Memory B cell (primary cell): ENCODE measurements at regions not wholly inside any gene's neighbourhood (a gene's known extent, or its start where the extent isn't known, plus 50 kb on each side); places are given as distances from the start of the nearest gene placed in this dataset.

Experiments used
- ATAC-seq: fragments of 150-1000 bp; cut with Tn5 transposase; 2 replicates; pipeline ENCODE4 v1.10.0; 2021; ENCODE audit warnings: low read depth, mild to moderate bottlenecking, moderate library complexity
- DNase-seq, 2 donors: peaks; one replicate each; pipeline ENCODE4 v3.0.0; 2022; ENCODE audit warnings: low spot score in 2 of 2
- H3K27ac Mint-ChIP-seq: one replicate; pipeline ENCODE4 v1.8.0; 2022; ENCODE audit warnings: mild to moderate bottlenecking, moderate library complexity, mixed read lengths
- H3K27me3 Mint-ChIP-seq: one replicate; pipeline ENCODE4 v1.8.0; 2022; ENCODE audit warnings: mixed read lengths
- H3K36me3 Mint-ChIP-seq: one replicate; pipeline ENCODE4 v1.8.0; 2022; ENCODE audit warnings: mild to moderate bottlenecking, mixed read lengths
- H3K4me1 Mint-ChIP-seq: one replicate; pipeline ENCODE4 v1.8.0; 2022; ENCODE audit warnings: mixed read lengths
- H3K4me3 Mint-ChIP-seq: one replicate; pipeline ENCODE4 v1.8.0; 2022; ENCODE audit warnings: mild to moderate bottlenecking, moderate library complexity, mixed read lengths
- H3K9me3 Mint-ChIP-seq: one replicate; pipeline ENCODE4 v1.8.0; 2022; ENCODE audit warnings: mixed read lengths

DNA sequence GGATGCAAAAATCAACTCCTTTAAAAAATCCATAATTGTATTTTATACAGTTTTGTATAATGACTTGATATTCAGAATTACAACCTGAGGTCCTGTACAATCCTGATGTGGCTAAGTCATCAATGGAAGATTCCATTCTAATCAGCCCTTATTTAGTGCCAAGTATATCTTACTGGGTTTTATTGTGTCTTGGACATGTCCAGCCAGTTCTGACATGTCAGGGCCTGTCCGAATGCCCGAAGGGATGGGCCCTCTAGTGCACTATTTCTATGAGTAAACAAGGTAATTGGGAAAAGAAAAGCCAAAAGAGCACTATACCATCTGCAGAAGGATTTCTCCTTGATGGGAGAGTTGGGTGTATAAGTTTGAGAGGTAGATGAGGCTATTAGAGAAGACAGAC is 412.9 kb downstream of the METTL15 start:
- peaks cover 2% of the 10 kb centered on the region for H3K36me3 Mint-ChIP-seq
- no peaks in the 10 kb centered on the region for H3K27me3 Mint-ChIP-seq
- H3K27ac Mint-ChIP-seq, result no peak overlapping the region
- no peak for DNase-seq
- peaks cover 5% of the 10 kb centered on the region for H3K9me3 Mint-ChIP-seq
- no peak overlapping the region for H3K4me3 Mint-ChIP-seq
- no peak for ATAC-seq
- H3K4me1 Mint-ChIP-seq, result no peaks in the 10 kb centered on the region

DNA sequence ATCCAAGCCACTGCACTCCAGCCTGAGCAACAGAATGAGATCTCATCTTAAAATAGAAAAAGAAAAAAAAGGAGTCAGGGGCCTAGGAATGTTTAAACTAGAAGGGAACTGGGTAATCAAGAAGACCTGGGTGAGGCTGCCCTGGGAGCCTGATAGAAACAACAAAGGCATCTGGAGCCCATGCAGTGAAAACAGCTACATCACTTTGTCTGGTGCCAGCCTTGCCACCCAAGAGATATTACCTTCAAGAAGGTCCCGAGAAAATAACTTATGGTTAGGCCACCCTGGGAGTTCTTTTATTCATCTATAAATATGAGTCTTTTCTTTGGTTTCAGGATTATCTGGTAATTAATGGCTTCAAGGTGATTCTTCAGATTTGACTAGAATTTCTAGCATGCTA is 412.1 kb downstream of the METTL15 start:
- ATAC-seq, result no peak
- Mint-ChIP-seq H3K36me3 (peaks cover 2% of the 10 kb centered on the region), H3K4me3 (no peak overlapping the region)

DNA sequence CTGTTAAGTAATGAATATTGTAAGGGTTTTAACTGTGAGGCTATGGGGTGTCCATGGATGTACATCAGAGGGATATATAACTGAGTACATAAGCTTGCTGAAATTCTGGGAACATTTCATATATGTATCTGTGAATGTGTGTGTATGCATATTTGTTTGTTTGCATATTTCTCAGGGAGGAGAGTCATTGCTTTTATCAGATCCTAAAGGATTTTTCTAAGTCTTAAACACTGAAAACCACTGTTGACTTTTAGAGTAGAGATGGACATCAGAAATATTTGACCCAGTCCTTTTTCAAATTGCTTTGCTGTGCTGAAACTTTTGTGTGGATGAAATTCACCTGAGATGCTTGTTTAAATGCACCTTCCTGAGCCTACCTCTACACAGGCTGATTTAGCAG is 410.6 kb downstream of the METTL15 start:
- H3K36me3 Mint-ChIP-seq, result peaks cover 2% of the 10 kb centered on the region
- ATAC-seq (no peak), DNase-seq (no peak)
- no peak overlapping the region for H3K27ac Mint-ChIP-seq
- peaks cover 2% of the 10 kb centered on the region for H3K9me3 Mint-ChIP-seq
- no peak overlapping the region for H3K4me3 Mint-ChIP-seq
- H3K27me3 Mint-ChIP-seq, result no peaks in the 10 kb centered on the region
- no peaks in the 10 kb centered on the region for H3K4me1 Mint-ChIP-seq

More for the DNA sequence above, 412.1 kb downstream of the METTL15 start:
- H3K9me3 Mint-ChIP-seq, result peaks cover 5% of the 10 kb centered on the region
- H3K4me1 Mint-ChIP-seq, result no peaks in the 10 kb centered on the region
- H3K27me3 Mint-ChIP-seq, result no peaks in the 10 kb centered on the region
- DNase-seq, result no peak
- no peak overlapping the region for H3K27ac Mint-ChIP-seq

DNA sequence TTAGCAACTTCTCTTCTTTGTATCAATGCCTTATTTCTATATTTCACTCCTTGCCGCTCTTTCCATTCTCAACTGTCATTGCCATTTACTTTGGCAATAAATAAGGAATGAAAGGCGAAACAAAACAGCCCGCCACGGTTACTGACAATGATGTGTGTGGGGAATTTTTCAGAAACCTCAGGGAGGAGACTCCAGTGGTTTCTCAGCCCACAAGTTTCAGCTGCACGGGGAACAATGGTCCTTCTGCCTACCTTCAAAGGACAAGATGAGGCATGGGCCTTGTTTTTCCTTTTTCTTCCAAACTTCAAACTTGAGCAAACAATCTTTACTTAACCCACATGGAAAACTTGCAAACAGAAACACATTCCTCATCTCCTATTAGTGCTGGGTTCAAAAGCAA is 409.4 kb downstream of the METTL15 start:
- Mint-ChIP-seq H3K9me3 (peaks cover 4% of the 10 kb centered on the region), H3K27me3 (no peaks in the 10 kb centered on the region), H3K4me3 (no peak overlapping the region), H3K36me3 (peaks cover 5% of the 10 kb centered on the region), H3K27ac (no peak overlapping the region), H3K4me1 (no peaks in the 10 kb centered on the region)
- DNase-seq, result no peak
- no peak for ATAC-seq

DNA sequence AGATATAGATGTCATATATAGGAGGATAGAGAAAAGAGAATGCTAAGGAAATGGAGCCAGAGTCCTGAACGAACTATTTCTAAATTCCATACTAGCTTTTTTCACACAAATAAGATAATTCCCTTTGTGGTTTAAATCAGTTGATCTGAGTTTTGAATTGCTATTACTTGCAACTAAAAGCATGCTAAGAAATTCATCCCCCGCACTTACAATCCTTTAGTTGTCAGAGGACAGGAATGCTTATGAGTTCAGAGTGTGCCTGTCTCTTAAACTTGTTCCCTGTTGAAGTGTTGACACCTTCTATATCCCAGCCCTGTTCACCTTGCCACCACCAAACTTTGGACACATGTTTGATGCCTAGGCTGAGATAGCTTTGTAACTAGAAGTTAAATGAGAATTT is 406.2 kb downstream of the METTL15 start:
- DNase-seq (no peak), ATAC-seq (no peak)
- no peaks in the 10 kb centered on the region for H3K4me1 Mint-ChIP-seq
- H3K27ac Mint-ChIP-seq, result no peak overlapping the region
- peaks cover 4% of the 10 kb centered on the region for H3K9me3 Mint-ChIP-seq
- H3K4me3 Mint-ChIP-seq, result no peak overlapping the region
- H3K36me3 Mint-ChIP-seq, result peaks cover 5% of the 10 kb centered on the region
- no peaks in the 10 kb centered on the region for H3K27me3 Mint-ChIP-seq

DNA sequence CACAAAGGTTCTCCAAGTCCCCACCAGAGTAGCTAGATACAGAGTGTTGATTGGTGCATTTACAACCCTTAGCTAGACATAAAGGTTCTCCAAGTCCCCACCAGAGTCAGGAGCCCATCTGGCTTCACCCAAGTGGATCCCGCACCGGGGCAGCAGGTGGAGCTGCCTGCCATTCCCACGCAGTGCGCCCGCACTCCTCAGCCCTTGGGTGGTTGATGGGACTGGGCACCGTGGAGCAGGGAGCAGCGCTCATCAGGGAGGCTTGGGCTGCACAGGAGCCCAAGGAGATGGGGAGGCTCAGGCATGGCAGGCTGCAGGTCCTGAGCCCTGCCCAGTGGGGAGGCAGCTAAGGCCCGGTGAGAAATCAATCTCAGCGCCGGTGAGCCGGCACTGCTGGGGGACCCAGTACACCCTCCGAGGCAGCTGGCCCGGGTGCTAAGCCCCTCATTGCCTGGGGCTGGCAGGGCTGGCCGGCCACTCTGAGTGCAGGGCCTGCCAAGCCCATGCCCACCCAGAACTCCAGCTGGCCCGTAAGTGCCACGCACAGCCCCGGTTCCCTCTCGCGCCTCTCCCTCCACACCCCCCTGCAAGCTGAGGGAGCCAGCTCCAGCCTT is 404.1 kb downstream of the METTL15 start:
- no peak overlapping the region for H3K27ac Mint-ChIP-seq
- H3K4me1 Mint-ChIP-seq, result no peaks in the 10 kb centered on the region
- no peak overlapping the region for H3K4me3 Mint-ChIP-seq
- ATAC-seq (no peak), DNase-seq (no peak)
- peaks cover 7% of the 10 kb centered on the region for H3K36me3 Mint-ChIP-seq
- H3K9me3 Mint-ChIP-seq, result peaks cover 5% of the 10 kb centered on the region
- H3K27me3 Mint-ChIP-seq, result no peaks in the 10 kb centered on the region

DNA sequence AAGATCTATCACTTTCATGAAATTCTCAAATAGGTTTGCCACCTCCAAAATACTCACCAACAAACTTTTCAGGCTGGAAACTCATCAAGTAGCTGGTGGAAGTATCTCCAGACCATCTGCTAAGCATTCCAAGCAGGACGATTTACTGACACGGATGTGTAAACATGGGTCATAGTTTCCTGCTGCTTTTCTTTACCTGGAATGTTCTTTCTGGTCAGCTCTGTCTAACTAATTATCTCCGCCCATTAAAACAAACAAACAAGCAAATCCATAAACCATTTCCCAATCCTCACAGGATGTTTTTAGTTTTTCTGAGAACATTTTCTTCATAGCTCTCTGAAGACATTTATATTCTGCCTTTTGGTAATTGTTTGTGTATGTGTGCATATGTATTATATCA is 397.0 kb downstream of the METTL15 start:
- DNase-seq, result no peak
- Mint-ChIP-seq H3K4me3 (no peak overlapping the region), H3K9me3 (peaks cover 1% of the 10 kb centered on the region), H3K27ac (no peak overlapping the region), H3K36me3 (peaks cover 2% of the 10 kb centered on the region), H3K27me3 (no peaks in the 10 kb centered on the region), H3K4me1 (no peaks in the 10 kb centered on the region)
- ATAC-seq, result no peak

DNA sequence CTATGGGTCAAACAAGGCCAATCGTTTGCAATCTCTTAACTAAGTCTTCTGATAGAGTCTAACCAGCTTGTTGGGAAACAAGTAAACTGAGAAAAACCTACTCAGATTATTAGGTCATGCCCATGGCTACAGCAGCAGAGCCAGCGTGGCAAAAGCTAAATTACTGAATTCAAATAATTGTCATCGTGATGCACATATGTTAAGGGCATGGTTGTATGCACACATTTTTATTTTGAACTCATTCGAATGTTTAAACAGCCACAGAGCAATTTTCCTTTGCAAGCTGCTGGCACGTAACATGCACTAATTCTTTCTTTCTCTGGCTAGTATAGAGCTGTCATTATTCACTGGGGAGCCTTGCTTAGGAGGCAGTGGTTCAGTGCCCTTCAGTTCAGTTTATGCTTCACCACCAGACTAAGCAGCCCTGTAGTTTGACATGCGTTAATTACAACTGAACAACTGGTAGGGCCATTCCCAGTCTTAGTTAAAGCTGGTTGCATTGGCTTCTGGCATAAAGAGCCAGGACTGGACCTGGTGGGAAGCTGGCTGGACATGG is 396.4 kb downstream of the METTL15 start:
- no peak for DNase-seq
- no peak for ATAC-seq
- Mint-ChIP-seq H3K4me1 (no peaks in the 10 kb centered on the region), H3K36me3 (peaks cover 2% of the 10 kb centered on the region), H3K4me3 (no peak overlapping the region), H3K27ac (no peak overlapping the region), H3K9me3 (peaks cover 1% of the 10 kb centered on the region), H3K27me3 (no peaks in the 10 kb centered on the region)

DNA sequence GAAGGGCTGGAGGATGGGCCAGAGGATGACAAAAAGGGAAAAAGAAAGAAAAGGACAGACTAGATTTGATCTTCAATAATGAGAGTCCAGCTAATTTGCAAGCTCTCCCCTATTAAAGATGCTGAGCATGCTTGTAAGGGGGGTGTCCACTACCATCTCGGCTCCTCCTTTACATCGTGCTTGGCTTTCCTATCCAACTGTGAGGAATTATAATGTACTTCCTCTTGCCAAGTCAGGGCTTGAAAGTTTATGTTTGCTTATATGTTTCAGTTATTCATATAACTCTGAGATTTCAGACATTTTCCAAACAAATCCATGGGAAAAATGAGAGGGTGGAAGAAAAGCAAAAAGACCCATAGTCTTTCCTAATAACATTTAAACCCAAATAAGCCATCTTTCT is 387.1 kb downstream of the METTL15 start:
- Mint-ChIP-seq H3K4me3 (no peak overlapping the region), H3K9me3 (no peaks in the 10 kb centered on the region), H3K27ac (no peak overlapping the region), H3K27me3 (no peaks in the 10 kb centered on the region), H3K36me3 (no peaks in the 10 kb centered on the region), H3K4me1 (no peaks in the 10 kb centered on the region)
- DNase-seq (no peak), ATAC-seq (no peak)

DNA sequence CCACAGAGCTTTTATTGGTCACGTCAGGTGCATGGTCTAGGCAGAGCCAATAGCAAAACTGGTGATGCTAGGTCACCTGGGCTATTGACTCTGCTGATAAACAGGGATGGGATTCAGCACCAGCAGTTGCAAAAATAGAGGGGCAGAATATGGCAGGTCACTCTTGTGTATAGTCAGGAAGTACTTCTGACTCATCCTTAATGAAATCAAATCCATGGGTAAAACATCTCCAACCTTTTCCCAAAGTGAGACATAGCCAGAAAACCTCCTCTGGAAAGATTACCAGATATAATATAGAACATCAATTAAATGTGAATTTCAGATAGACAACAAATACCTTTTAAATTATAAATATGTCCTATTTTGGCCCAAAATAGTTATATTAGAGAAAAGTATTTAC is 383.2 kb downstream of the METTL15 start:
- Mint-ChIP-seq H3K27me3 (no peaks in the 10 kb centered on the region), H3K36me3 (no peaks in the 10 kb centered on the region), H3K9me3 (no peaks in the 10 kb centered on the region), H3K27ac (no peak overlapping the region), H3K4me1 (no peaks in the 10 kb centered on the region), H3K4me3 (no peak overlapping the region)
- DNase-seq (no peak), ATAC-seq (no peak)

DNA sequence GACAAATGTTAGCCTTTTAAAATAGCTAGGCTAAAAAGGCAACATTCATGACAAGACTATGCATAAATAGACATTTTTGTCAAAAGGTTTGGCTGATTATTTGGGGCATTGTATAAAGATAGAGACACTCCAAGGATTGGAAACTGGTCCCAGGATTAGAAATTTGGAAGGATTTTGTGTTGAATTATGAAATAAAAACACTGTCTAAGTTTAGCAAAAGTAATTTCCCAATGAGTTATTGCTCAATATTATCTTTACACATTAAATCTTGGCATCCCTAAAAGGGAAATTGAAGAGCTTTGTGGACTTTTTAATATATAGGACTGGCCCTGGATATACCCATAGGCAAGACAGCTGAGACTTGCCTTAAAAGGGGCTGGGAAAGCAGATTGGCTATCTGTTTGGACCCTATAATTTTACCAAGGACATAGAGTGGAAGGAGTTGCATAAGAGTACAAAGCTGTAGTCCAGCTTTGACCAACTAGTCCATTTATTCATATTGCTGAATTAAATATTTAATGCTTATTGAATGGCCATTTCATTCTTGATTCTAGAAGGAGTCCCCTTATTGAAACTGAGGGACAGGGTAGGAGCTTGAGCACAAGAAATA is 382.7 kb downstream of the METTL15 start:
- no peaks in the 10 kb centered on the region for H3K4me1 Mint-ChIP-seq
- H3K27me3 Mint-ChIP-seq, result no peaks in the 10 kb centered on the region
- DNase-seq (no peak), ATAC-seq (no peak)
- no peak overlapping the region for H3K4me3 Mint-ChIP-seq
- H3K9me3 Mint-ChIP-seq, result no peaks in the 10 kb centered on the region
- H3K27ac Mint-ChIP-seq, result no peak overlapping the region
- no peaks in the 10 kb centered on the region for H3K36me3 Mint-ChIP-seq

DNA sequence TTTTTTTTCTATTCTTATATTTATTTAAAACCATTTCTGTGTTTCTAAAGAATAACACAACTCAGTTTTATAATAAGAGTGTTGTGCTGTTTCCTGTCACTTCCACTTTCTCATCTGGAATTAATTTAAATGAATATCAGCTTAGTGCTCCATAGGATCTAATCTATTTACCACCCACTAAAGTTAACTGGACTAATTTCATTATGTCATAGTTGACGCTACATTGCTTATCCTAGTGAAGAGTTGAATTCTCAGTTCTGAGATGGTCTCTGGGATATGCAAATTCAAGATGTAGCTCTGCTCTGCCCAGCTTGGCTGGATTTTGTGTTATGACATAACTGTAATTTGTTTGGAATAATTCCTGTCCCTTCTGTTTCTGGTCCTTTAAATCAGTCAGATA is 380.1 kb downstream of the METTL15 start:
- ATAC-seq (no peak), DNase-seq (no peak)
- Mint-ChIP-seq H3K36me3 (no peaks in the 10 kb centered on the region), H3K4me3 (no peak overlapping the region), H3K27ac (no peak overlapping the region), H3K9me3 (no peaks in the 10 kb centered on the region), H3K4me1 (no peaks in the 10 kb centered on the region), H3K27me3 (no peaks in the 10 kb centered on the region)

DNA sequence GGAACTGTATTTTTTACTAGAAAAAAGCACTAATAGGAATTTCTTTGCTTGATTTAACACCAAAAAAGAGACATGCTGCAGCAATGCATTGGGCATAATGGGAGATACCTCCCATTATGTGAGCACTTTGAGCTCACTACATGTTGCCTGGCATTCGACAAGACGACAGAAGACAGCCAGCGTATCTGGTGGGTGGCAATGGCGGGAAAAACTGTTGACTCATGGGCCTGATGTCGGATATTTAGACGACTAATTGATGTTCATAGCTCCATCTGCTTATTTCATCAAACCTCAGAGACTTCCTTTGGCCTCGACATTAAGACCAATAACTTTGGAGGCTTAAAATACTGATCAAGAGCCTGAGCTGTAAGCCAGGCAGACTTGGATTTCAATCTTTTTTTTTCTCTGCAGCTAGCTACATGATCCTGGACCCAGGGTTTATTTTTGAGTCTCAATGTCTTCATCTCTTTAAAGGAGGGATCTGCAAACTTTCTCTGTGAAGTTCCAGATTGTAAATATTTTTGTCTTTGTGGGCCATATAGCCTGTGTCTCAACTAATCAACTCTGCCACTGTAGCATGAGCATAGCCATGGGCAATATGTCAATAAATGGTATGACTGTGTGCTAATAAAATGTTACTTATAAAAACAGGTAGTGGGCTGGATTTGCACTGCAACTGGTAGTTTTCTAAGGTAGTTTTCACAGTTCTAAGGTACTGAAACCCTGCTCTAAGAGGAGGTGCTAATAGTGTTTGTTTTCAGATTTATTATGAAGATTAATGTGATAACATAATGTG is 375.1 kb downstream of the METTL15 start:
- ATAC-seq, result no peak
- H3K4me3 Mint-ChIP-seq, result no peak overlapping the region

DNA sequence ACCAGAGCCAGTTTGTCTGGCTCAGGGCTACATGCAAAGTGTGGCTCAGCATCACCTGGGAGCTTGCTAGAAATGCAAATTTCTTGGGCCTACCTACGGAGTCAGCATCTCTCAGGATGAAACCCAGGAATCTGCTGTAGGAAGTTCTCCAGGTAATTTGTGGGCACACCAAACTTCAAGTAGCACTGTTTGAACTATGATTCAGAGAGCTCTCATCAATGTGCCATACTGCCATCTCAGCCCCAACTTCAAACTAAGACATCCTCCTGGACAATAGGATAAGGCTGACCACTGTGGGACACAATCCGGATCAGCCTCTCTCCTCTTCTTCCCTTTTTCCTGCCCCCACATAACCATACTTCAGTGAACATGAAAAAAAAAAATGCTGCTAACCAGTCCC is 374.5 kb downstream of the METTL15 start:
- DNase-seq (no peak), ATAC-seq (no peak)
- H3K27ac Mint-ChIP-seq, result no peak overlapping the region
- no peaks in the 10 kb centered on the region for H3K4me1 Mint-ChIP-seq
- H3K36me3 Mint-ChIP-seq, result no peaks in the 10 kb centered on the region
- no peaks in the 10 kb centered on the region for H3K27me3 Mint-ChIP-seq
- H3K4me3 Mint-ChIP-seq, result no peak overlapping the region
- no peaks in the 10 kb centered on the region for H3K9me3 Mint-ChIP-seq

More for the DNA sequence above, 375.1 kb downstream of the METTL15 start:
- DNase-seq, result no peak
- Mint-ChIP-seq H3K27me3 (no peaks in the 10 kb centered on the region), H3K36me3 (no peaks in the 10 kb centered on the region), H3K27ac (no peak overlapping the region), H3K4me1 (no peaks in the 10 kb centered on the region), H3K9me3 (no peaks in the 10 kb centered on the region)
